Medulla oblongata (tissue), 1 donor: ENCODE measurements at regions not wholly inside any gene's neighbourhood (a gene's known extent, or its start where the extent isn't known, plus 50 kb on each side); places are given as distances from the start of the nearest gene placed in this dataset.
"Not testable (repeated sequence)": the region's sequence is repeated elsewhere in the genome, so short reads cannot be mapped to it uniquely, and the experiment has no call there.

Experiments used
- DNase-seq: peaks from one replicate; pipeline ENCODE4 v3.0.0-alpha.2; 2015; ENCODE audit errors: extremely low spot score

DNA sequence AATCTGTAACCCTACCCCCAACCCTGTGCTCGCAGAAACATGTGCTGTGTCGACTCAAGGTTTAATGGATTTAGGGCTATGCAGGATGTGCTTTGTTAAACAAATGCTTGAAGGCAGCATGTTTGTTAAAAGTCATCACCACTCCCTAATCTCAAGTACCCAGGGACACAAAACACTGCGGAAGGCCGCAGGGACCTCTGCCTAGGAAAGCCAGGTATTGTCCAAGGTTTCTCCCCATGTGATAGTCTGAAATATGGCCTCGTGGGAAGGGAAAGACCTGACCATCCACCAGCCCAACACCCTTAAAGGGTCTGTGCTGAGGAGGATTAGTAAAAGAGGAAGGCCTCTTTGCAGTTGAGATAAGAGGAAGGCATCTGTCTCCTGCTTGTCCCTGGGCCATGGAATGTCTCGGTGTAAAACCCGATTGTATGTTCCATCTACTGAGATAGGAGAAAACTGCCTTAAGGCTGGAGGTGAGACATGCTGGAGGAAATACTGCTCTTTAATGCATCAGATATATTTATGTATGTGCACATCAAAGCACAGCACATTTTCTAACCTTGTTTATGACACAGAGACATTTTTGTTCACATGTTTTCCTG, 94.4 kb downstream of the LSM3 start:
- DNase-seq, result not testable (repeated sequence)

- no peak for DNase-seq
These were observed 95.4 kb downstream of the LSM3 start for GRCh38 chr3:14273901-14274611.

DNA sequence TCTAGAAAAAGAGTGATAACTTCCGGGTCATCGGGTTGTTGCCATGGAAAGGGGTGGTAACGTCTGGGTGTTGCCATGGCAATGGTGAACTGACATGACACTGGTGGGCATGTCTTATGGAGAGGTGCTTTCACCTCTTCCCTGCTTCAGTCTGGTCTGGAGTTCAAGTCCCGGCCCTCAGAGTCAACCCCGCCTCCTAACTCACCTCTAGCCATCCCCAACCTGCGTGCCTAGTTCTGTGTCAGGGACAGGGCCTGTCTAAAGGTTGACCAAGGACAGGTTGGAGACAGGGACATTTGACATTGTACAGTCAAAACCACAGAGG, 96.0 kb downstream of the LSM3 start:
- no peak for DNase-seq

GRCh38 chr3:14274999-14275961, 96.7 kb downstream of the LSM3 start:
- no peak for DNase-seq

DNA sequence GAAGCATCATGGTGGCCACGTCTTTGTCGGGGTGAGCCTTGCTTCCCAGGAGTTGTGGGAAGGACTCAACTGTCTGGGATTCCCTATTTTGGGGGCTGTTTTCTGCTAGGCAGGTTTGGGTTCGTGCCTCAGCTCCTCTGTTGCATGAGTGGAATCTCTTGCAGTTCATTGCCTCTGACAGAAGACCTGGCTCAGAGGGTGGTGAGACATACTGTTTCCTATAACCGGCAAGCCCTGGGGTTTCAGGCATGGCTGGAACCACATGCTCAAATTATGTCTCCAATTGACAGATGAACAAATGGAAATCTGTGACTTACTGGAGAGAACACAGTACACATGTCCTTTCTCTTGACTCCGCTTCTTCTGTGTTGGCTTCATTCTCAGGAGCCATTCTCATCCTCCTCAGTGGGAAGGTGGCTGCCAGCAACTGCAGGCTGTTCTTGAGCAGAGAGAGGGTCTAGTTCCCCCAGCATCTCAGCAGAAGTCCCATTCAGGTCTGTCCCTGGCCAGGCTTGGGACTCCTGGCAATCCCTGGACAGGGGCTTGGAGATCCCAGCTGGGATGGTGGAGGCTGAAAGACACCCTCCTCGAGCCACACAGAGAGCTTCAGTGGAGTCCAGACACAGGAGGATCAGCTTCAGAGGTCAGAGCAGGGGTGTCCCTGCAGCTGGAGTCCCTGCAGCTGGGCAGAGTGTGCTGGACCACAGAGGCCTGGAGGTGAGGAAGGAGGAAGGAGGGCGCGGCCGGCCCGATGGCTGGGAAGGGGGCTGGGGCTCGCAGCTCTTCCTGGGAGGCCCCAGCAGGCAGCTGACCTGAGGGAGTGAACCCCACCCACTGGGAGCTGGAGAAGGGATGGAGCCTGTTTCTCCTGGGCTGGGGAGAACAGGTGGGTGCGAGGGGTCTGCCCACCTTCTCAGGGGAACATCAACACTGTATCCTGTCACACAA, 97.6 kb downstream of the LSM3 start:
- DNase-seq, result no peak

- no peak for DNase-seq
These were observed 98.9 kb downstream of the LSM3 start for GRCh38 chr3:14277557-14277956.

GRCh38 chr3:14278265-14278798, 99.7 kb downstream of the LSM3 start:
- DNase-seq, result no peak

GRCh38 chr3:14278799-14279625, 100.4 kb downstream of the LSM3 start:
- no peak for DNase-seq

GRCh38 chr3:14279626-14280061, 101.0 kb downstream of the LSM3 start:
- DNase-seq, result no peak

GRCh38 chr3:14280326-14280725, 101.7 kb downstream of the LSM3 start:
- DNase-seq, result no peak

DNA sequence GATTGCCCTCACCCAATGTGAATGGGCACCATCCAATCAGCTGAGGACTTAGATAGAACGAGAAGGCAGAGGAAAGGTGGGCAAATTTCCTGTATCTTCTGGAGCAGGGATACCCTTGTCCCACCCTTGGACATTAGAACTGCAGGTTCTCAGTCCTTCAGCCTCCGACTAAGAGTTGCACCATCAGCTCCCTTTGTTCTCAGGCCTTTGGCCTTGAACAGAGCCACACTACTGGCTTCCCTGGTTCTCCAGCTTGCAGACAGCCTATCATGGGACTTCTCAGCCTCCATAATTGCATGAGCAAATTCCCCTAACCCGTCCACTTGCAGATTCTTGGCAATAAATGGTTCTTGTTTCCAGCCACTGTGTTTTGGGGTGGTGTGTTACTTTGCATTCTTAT, 102.4 kb downstream of the LSM3 start:
- no peak for DNase-seq

DNA sequence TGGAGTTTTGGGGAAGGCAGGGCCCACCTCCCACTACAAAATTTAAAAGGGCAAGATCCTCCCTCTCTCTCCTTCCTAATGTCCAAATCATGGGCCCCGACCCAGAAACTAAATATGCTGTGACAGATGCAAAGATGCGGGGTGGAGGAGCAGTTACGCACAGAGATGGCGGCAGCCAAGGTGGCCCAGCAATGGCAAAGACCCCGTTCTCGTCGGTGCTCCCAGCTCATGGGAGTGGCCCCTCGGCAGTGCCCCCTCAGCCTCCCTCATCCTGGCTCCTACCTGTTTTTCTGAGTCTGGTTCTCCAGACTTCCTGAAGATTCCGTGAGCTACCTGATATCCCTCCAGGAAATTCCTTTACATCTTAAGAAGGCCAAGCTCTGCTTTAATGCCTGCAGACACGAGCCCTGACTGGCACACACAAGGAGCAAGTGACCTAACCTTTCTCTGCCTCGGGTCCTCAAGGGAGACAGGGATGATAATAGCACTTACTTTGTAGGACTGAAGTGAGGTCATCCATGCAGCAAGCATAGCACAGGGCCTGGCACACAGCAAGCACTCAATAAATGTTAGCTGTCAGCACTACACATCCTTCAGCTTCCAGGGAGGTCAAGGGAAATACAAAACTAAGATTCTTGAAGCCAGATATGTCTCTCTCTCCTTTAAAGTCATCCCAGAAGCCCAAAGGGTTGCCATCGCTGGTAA, 103.5 kb downstream of the LSM3 start:
- DNase-seq, result no peak

DNA sequence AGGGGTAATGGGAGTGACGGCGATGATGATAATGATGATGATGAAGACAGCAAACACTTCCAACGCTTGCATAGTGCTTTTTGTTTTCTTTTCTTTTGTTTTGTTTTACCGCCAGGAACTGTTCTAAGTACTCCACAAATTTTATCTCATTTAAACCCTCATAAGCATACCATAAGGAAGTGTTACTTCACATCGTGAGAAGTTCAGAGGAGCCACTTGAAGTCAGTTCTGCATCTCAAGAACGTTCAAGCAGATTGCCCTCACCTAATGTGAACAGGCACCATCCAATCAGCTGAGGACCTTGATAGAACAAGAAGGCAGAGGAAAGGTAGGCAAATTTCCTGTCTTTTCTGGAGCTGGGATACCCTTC, 104.1 kb downstream of the LSM3 start:
- no peak for DNase-seq

DNA sequence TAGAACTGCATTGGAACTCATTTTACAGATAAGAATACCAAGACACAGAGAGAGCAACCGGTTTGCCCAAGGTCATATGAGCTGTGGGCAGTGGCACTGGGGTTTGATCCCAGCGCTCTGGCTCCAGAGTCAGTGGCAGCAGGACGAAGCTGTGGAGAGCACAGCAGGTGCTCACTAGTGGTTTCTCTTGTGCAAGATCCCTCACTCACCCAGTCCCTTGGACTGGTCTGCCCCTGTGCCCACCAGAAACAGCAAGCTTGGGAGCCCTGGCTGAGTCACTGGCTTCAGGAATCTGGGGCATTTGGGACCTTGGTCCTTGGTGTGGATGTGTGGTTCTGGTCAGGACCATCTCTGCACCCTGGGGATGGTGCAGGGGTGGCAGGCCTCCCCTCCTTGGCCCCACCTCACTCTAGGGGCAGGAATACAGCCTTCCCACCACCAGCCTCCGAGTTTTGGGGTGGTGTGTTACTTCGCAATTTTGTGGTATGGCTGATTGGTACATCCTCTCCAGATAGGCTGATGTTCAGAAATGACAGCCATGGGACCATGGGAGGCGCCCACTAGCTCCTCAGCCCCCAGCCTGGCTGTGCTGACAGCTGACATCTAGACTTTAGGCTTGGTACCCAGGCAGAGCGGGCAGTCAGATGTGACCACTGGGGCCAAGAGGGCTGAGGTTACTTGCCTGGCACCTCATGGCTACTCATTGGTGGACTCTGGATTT, 104.6 kb downstream of the LSM3 start:
- no peak for DNase-seq

DNA sequence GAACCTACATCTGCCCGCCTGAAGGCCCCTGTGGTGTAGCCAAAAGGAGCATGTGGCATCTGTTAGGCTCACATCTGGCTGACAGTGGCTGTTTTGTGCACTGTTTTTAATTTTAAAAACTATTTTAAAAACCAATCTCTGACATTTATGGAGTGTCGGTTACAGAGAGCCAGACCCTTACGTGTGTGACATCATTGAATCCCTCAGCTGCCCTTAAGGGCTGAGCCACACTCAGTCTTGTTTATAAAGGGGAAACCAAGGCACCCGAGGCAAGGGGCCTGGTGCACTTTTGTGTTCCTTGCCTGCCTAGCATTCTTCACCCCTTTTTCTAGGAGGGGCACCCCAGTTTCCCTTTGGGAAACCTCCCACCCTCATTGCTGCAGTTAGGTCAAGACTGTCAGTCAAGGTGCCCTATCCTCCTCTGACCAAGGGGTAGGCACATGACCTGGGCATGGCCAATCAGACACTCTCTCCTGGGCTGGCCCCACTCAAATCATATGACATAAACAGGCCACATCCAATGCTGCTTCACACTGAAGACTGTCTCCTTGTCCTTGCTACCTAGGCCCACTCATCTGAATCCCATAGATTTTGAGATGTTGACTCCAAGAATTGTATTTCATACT, 105.3 kb downstream of the LSM3 start:
- DNase-seq, result no peak

GRCh38 chr3:14284694-14285547, 106.3 kb downstream of the LSM3 start:
- no peak for DNase-seq

DNA sequence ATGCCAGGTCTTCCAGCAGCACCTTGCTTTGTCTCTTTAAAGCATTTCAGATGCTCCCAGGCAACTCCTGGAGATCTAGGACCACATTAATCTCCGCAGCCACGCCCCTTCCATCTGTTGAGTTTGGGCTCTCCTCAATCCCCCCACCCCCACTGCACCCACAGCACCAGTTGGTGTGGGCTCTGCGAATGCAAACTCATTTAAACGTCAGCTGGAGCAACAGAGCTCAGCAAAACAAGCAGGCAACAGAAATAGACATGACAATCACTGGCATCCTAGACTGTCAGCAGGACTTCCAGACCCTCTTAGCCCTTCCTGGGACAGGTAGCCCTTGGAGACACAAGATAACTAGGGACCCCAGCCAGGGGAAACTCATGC, 106.9 kb downstream of the LSM3 start:
- no peak for DNase-seq
